NCI-H1105 (cell line): ENCODE measurements at regions not wholly inside any gene's neighbourhood (a gene's known extent, or its start where the extent isn't known, plus 50 kb on each side); places are given as distances from the start of the nearest gene placed in this dataset.
"Not testable (repeated sequence)": the region's sequence is repeated elsewhere in the genome, so short reads cannot be mapped to it uniquely, and the experiment has no call there.

Source experiments
- DNase-seq: peaks from one replicate; lab custom pipeline; 2025; lab: John Stamatoyannopoulos, UW

DNA sequence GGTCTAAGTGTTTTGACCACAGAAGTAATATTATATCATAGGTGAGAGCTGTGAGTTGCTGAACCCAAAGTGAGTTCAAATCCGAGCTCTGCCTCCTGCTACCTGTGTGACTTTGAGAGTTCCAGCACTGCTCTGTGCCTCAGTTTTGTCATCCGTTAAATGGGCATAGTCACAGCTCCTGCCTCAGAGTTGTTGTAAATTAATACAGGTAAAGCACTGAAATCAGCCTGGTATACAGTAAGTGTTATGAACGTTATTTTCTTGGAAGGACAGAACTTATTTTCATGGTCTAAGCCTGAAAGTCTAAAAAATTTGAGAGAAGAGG lies 65.4 kb upstream of the ZNF195 start:
- DNase-seq = not testable (repeated sequence)

DNA sequence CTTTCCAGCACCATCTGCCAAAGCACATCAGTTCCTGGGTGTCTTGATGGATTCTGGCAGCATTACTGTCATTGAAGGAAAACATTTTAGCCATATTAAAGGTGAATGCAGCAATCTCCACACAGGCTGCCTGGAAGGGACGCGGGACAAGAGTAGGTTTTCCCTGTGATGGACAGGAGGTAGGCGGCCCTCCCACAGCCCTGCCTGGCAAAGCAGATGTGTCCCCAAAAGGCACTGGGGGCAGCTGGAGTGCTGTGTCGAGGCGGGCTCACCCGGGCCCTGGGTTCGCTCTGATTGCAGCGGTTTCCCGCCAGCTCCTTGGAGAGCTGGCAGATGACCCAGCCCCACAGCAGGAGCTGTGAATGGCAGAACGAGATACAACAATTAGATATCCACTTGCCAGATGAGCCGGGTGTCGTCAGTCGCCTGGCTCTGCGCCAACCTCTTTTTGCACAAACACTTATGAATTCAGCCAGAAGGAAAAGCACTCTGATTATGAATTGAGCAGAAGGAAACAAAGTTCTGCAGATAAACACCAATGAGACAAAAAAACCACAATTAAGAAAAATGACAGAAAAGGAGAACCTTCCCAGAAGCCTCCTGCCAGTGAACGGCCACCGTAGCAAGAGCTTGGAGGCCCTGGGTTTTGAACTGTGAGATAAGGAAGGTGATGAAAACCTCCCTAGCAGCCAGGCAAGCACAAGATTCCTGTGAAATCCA lies 64.9 kb upstream of the ZNF195 start:
- not testable (repeated sequence) for DNase-seq

DNA sequence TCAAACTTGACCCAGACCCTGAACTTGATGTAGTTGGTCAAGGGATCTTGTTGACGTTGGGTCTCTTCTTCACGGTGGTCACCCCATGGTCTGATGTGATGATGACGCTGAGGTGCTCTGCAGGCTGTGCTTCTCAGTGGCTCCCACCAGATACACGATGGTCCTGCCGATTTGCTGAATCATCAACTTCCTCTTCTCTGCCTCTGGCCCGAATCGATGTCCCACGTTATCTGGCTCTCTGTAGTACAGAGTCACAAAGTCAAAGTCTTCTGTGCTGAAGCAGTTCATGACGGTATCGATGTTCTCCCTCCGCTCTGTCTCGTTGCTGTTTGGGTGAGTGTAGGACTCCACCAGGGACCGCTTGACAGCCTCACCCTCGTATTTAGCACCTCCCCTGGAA lies 58.5 kb upstream of the ZNF195 start:
- not testable (repeated sequence) for DNase-seq

DNA sequence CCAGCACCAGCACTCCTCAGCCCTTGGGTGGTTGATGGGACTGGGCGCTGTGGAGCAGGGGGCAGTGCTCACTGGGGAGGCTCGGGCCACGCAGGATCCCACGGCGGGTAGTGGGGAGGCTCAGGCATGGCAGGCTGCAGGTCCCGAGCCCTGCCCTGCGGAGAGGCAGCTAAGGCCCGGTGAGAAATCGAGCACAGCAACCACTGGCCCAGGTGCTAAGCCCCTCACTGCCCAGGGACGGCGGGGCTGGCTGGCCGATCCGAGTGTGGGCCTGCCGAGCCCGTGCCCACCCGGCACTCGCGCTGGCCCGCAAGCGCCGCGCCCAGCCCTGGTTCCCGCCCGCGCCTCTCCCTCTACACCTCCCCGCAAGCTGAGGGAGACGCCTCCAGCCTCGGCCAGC lies 56.0 kb upstream of the ZNF195 start:
- DNase-seq = no peak

GRCh38 chr11:3429191-3429590 lies 50.2 kb upstream of the ZNF195 start:
- not testable (repeated sequence) for DNase-seq
